ENCODE measurements at regions not wholly inside any gene's neighbourhood (a gene's known extent, or its start where the extent isn't known, plus 50 kb on each side); places are given as distances from the start of the nearest gene placed in this dataset.
"Not testable (repeated sequence)": the region's sequence is repeated elsewhere in the genome, so short reads cannot be mapped to it uniquely, and the experiment has no call there.

GRCh38 chr2:196294516-196294909 lies 123.1 kb upstream of the STK17B start:
- Histone ChIP-seq H3K4me1 (ENCODE audit: control insufficient read depth in 2 of 3, insufficient read depth in 2 of 3, low read depth in 1 of 3, low read length in 3 of 3) (no peaks in the 10 kb centered on the region), H3K4me3 (ENCODE audit: low read length in 3 of 3) (no peak overlapping the region), H3K9ac (ENCODE audit: low read length in 3 of 3) (no peak overlapping the region), H3K27ac (ENCODE audit: low read depth in 2 of 2, low read length in 2 of 2) (no peak overlapping the region), H3K9me3 (ENCODE audit: control insufficient read depth in 2 of 3, insufficient read depth in 1 of 3, low read length in 3 of 3) (no peaks in the 10 kb centered on the region), H3K27me3 (ENCODE audit: control insufficient read depth, insufficient read depth, low read length) (no peaks in the 10 kb centered on the region), H3K36me3 (ENCODE audit: control insufficient read depth in 2 of 3, insufficient read depth in 3 of 3, low read length in 3 of 3) (no peaks in the 10 kb centered on the region)
- FAIRE-seq (no peak), DNase-seq (no peak)
- TF ChIP-seq CTCF (IDR thresholded peaks at IDR 0.05; ENCODE audit: borderline replicate concordance, extremely low read depth, insufficient read depth), result no peak
- intact Hi-C loops (cut with DNase I), result no loop called here

GRCh38 chr2:196295005-196295404 lies 123.6 kb upstream of the STK17B start:
- Histone ChIP-seq H3K9me3 (ENCODE audit: control insufficient read depth in 2 of 3, insufficient read depth in 1 of 3, low read length in 3 of 3) (no peaks in the 10 kb centered on the region), H3K4me3 (ENCODE audit: low read length in 3 of 3) (no peak overlapping the region), H3K9ac (ENCODE audit: low read length in 3 of 3) (no peak overlapping the region), H3K27ac (ENCODE audit: low read depth in 2 of 2, low read length in 2 of 2) (no peak overlapping the region), H3K36me3 (ENCODE audit: control insufficient read depth in 2 of 3, insufficient read depth in 3 of 3, low read length in 3 of 3) (no peaks in the 10 kb centered on the region), H3K27me3 (ENCODE audit: control insufficient read depth, insufficient read depth, low read length) (no peaks in the 10 kb centered on the region), H3K4me1 (ENCODE audit: control insufficient read depth in 2 of 3, insufficient read depth in 2 of 3, low read depth in 1 of 3, low read length in 3 of 3) (no peaks in the 10 kb centered on the region)
- no peak for DNase-seq
- no peak for TF ChIP-seq CTCF (IDR thresholded peaks at IDR 0.05; ENCODE audit: borderline replicate concordance, extremely low read depth, insufficient read depth)
- FAIRE-seq, result no peak
- intact Hi-C loops (cut with DNase I), result no loop called here

GRCh38 chr2:196298106-196298723 lies 126.8 kb upstream of the STK17B start:
- H3K9me3 ChIP-seq (ENCODE audit: control insufficient read depth in 2 of 3, insufficient read depth in 1 of 3, low read length in 3 of 3); H3K9ac ChIP-seq (ENCODE audit: low read length in 3 of 3); H3K27ac ChIP-seq (ENCODE audit: low read depth in 2 of 2, low read length in 2 of 2); H3K27me3 ChIP-seq (ENCODE audit: control insufficient read depth, insufficient read depth, low read length); intact Hi-C loops (cut with DNase I); H3K4me1 ChIP-seq (ENCODE audit: control insufficient read depth in 2 of 3, insufficient read depth in 2 of 3, low read depth in 1 of 3, low read length in 3 of 3); H3K36me3 ChIP-seq (ENCODE audit: control insufficient read depth in 2 of 3, insufficient read depth in 3 of 3, low read length in 3 of 3); H3K4me3 ChIP-seq (ENCODE audit: low read length in 3 of 3): not testable (repeated sequence)
- peak; percentile 95 for FAIRE-seq
- TF ChIP-seq CTCF (IDR thresholded peaks at IDR 0.05; ENCODE audit: borderline replicate concordance, extremely low read depth, insufficient read depth), result peak; percentile 33
- peak in 2 of 5 donors; percentile 39 to 40 for DNase-seq
